ENCODE measurements at regions not wholly inside any gene's neighbourhood (a gene's known extent, or its start where the extent isn't known, plus 50 kb on each side); places are given as distances from the start of the nearest gene placed in this dataset.
"Not testable (repeated sequence)": the region's sequence is repeated elsewhere in the genome, so short reads cannot be mapped to it uniquely, and the experiment has no call there.

- H3K4me3 ChIP-seq (ENCODE audit: low read length): no peak overlapping the region
- no peaks in the 10 kb centered on the region for H3K9me3 ChIP-seq (ENCODE audit: control insufficient read depth, low read length)
- peaks cover 19% of the 10 kb centered on the region for H3K4me1 ChIP-seq (ENCODE audit: control insufficient read depth, insufficient read depth, low read length)
- no peaks in the 10 kb centered on the region for H3K27me3 ChIP-seq (ENCODE audit: control insufficient read depth, insufficient read depth, low read length)
- H3K36me3 ChIP-seq (ENCODE audit: control insufficient read depth, insufficient read depth, low read length): no peaks in the 10 kb centered on the region
- H3K9ac ChIP-seq (ENCODE audit: low read length): no peak overlapping the region
Measured at GRCh38 chr11:112534208-112534607, 273.5 kb upstream of the PLET1 start.

GRCh38 chr11:112537026-112537425, 276.4 kb upstream of the PLET1 start:
- Histone ChIP-seq H3K9ac (ENCODE audit: low read length) (no peak overlapping the region), H3K4me1 (ENCODE audit: control insufficient read depth, insufficient read depth, low read length) (peaks cover 23% of the 10 kb centered on the region), H3K27me3 (ENCODE audit: control insufficient read depth, insufficient read depth, low read length) (no peaks in the 10 kb centered on the region), H3K4me3 (ENCODE audit: low read length) (no peak overlapping the region), H3K36me3 (ENCODE audit: control insufficient read depth, insufficient read depth, low read length) (no peaks in the 10 kb centered on the region), H3K9me3 (ENCODE audit: control insufficient read depth, low read length) (no peaks in the 10 kb centered on the region)

GRCh38 chr11:112537846-112538330, 277.2 kb upstream of the PLET1 start:
- Histone ChIP-seq H3K4me3 (ENCODE audit: low read length) (no peak overlapping the region), H3K9ac (ENCODE audit: low read length) (no peak overlapping the region), H3K4me1 (ENCODE audit: control insufficient read depth, insufficient read depth, low read length) (peaks cover 32% of the 10 kb centered on the region), H3K36me3 (ENCODE audit: control insufficient read depth, insufficient read depth, low read length) (no peaks in the 10 kb centered on the region), H3K27me3 (ENCODE audit: control insufficient read depth, insufficient read depth, low read length) (no peaks in the 10 kb centered on the region), H3K9me3 (ENCODE audit: control insufficient read depth, low read length) (no peaks in the 10 kb centered on the region)

GRCh38 chr11:112538534-112539280, 278.0 kb upstream of the PLET1 start:
- Histone ChIP-seq H3K27me3 (ENCODE audit: control insufficient read depth, insufficient read depth, low read length) (no peaks in the 10 kb centered on the region), H3K4me1 (ENCODE audit: control insufficient read depth, insufficient read depth, low read length) (peaks cover 27% of the 10 kb centered on the region), H3K36me3 (ENCODE audit: control insufficient read depth, insufficient read depth, low read length) (no peaks in the 10 kb centered on the region), H3K9me3 (ENCODE audit: control insufficient read depth, low read length) (no peaks in the 10 kb centered on the region), H3K4me3 (ENCODE audit: low read length) (no peak overlapping the region), H3K9ac (ENCODE audit: low read length) (no peak overlapping the region)

GRCh38 chr11:112539281-112539555, 278.6 kb upstream of the PLET1 start:
- H3K9me3 ChIP-seq (ENCODE audit: control insufficient read depth, low read length); H3K4me3 ChIP-seq (ENCODE audit: low read length); H3K27me3 ChIP-seq (ENCODE audit: control insufficient read depth, insufficient read depth, low read length); H3K36me3 ChIP-seq (ENCODE audit: control insufficient read depth, insufficient read depth, low read length); H3K9ac ChIP-seq (ENCODE audit: low read length): not testable (repeated sequence)
- H3K4me1 ChIP-seq (ENCODE audit: control insufficient read depth, insufficient read depth, low read length): peaks cover 22% of the 10 kb centered on the region

- no peak overlapping the region for H3K9ac ChIP-seq (ENCODE audit: low read length)
- H3K36me3 ChIP-seq (ENCODE audit: control insufficient read depth, insufficient read depth, low read length): no peaks in the 10 kb centered on the region
- H3K4me1 ChIP-seq (ENCODE audit: control insufficient read depth, insufficient read depth, low read length): peaks cover 19% of the 10 kb centered on the region
- H3K9me3 ChIP-seq (ENCODE audit: control insufficient read depth, low read length): no peaks in the 10 kb centered on the region
- no peaks in the 10 kb centered on the region for H3K27me3 ChIP-seq (ENCODE audit: control insufficient read depth, insufficient read depth, low read length)
- H3K4me3 ChIP-seq (ENCODE audit: low read length): no peak overlapping the region
Measured at GRCh38 chr11:112539741-112540140, 279.1 kb upstream of the PLET1 start.

GRCh38 chr11:112540261-112540660, 279.6 kb upstream of the PLET1 start:
- Histone ChIP-seq H3K9ac (ENCODE audit: low read length) (no peak overlapping the region), H3K4me3 (ENCODE audit: low read length) (no peak overlapping the region), H3K27me3 (ENCODE audit: control insufficient read depth, insufficient read depth, low read length) (no peaks in the 10 kb centered on the region), H3K36me3 (ENCODE audit: control insufficient read depth, insufficient read depth, low read length) (no peaks in the 10 kb centered on the region), H3K4me1 (ENCODE audit: control insufficient read depth, insufficient read depth, low read length) (peaks cover 19% of the 10 kb centered on the region), H3K9me3 (ENCODE audit: control insufficient read depth, low read length) (no peaks in the 10 kb centered on the region)

- no peaks in the 10 kb centered on the region for H3K36me3 ChIP-seq (ENCODE audit: control insufficient read depth, insufficient read depth, low read length)
- no peak overlapping the region for H3K4me3 ChIP-seq (ENCODE audit: low read length)
- H3K4me1 ChIP-seq (ENCODE audit: control insufficient read depth, insufficient read depth, low read length): peaks cover 19% of the 10 kb centered on the region
Measured at GRCh38 chr11:112541140-112542046, 280.7 kb upstream of the PLET1 start.

GRCh38 chr11:112542479-112542878, 281.8 kb upstream of the PLET1 start:
- Histone ChIP-seq H3K9ac (ENCODE audit: low read length) (no peak overlapping the region), H3K4me1 (ENCODE audit: control insufficient read depth, insufficient read depth, low read length) (peaks cover 19% of the 10 kb centered on the region), H3K27me3 (ENCODE audit: control insufficient read depth, insufficient read depth, low read length) (no peaks in the 10 kb centered on the region), H3K4me3 (ENCODE audit: low read length) (no peak overlapping the region), H3K9me3 (ENCODE audit: control insufficient read depth, low read length) (no peaks in the 10 kb centered on the region), H3K36me3 (ENCODE audit: control insufficient read depth, insufficient read depth, low read length) (no peaks in the 10 kb centered on the region)

More at GRCh38 chr11:112541140-112542046, 280.7 kb upstream of the PLET1 start:
- Histone ChIP-seq H3K27me3 (ENCODE audit: control insufficient read depth, insufficient read depth, low read length) (no peaks in the 10 kb centered on the region), H3K9ac (ENCODE audit: low read length) (no peak overlapping the region), H3K9me3 (ENCODE audit: control insufficient read depth, low read length) (no peaks in the 10 kb centered on the region)

GRCh38 chr11:112543390-112543789, 282.7 kb upstream of the PLET1 start:
- Histone ChIP-seq H3K27me3 (ENCODE audit: control insufficient read depth, insufficient read depth, low read length) (no peaks in the 10 kb centered on the region), H3K4me3 (ENCODE audit: low read length) (no peak overlapping the region), H3K36me3 (ENCODE audit: control insufficient read depth, insufficient read depth, low read length) (no peaks in the 10 kb centered on the region), H3K9ac (ENCODE audit: low read length) (no peak overlapping the region), H3K9me3 (ENCODE audit: control insufficient read depth, low read length) (no peaks in the 10 kb centered on the region), H3K4me1 (ENCODE audit: control insufficient read depth, insufficient read depth, low read length) (peaks cover 16% of the 10 kb centered on the region)

- Histone ChIP-seq H3K4me3 (ENCODE audit: low read length) (no peak overlapping the region), H3K9ac (ENCODE audit: low read length) (no peak overlapping the region), H3K4me1 (ENCODE audit: control insufficient read depth, insufficient read depth, low read length) (no peaks in the 10 kb centered on the region)
Measured at GRCh38 chr11:112548641-112549040, 288.0 kb upstream of the PLET1 start.

GRCh38 chr11:112553205-112553731, 292.6 kb upstream of the PLET1 start:
- peaks cover 9% of the 10 kb centered on the region for H3K4me1 ChIP-seq (ENCODE audit: control insufficient read depth, insufficient read depth, low read length)
- H3K4me3 ChIP-seq (ENCODE audit: low read length): no peak overlapping the region
- no peaks in the 10 kb centered on the region for H3K36me3 ChIP-seq (ENCODE audit: control insufficient read depth, insufficient read depth, low read length)
- no peak overlapping the region for H3K9ac ChIP-seq (ENCODE audit: low read length)
- no peaks in the 10 kb centered on the region for H3K27me3 ChIP-seq (ENCODE audit: control insufficient read depth, insufficient read depth, low read length)
- no peaks in the 10 kb centered on the region for H3K9me3 ChIP-seq (ENCODE audit: control insufficient read depth, low read length)

More at GRCh38 chr11:112548641-112549040, 288.0 kb upstream of the PLET1 start:
- Histone ChIP-seq H3K27me3 (ENCODE audit: control insufficient read depth, insufficient read depth, low read length) (no peaks in the 10 kb centered on the region), H3K36me3 (ENCODE audit: control insufficient read depth, insufficient read depth, low read length) (no peaks in the 10 kb centered on the region), H3K9me3 (ENCODE audit: control insufficient read depth, low read length) (no peaks in the 10 kb centered on the region)

Data from mucosa of stomach (tissue), 1 donor.